ENCODE measurements at regions not wholly inside any gene's neighbourhood (a gene's known extent, or its start where the extent isn't known, plus 50 kb on each side); places are given as distances from the start of the nearest gene placed in this dataset.

- TF ChIP-seq CTCF (IDR thresholded peaks at IDR 0.05; ENCODE audit: borderline replicate concordance, extremely low read depth, low read length, poor library complexity, severe bottlenecking) (no peak), EZH2 (IDR thresholded peaks at IDR 0.05; ENCODE audit: borderline replicate concordance, low read depth, low read length, severe bottlenecking) (no peak)
Measured at GRCh38 chr18:28777756-28778155, 600.8 kb upstream of the CDH2 start.
